IMR-90 (cell line): ENCODE measurements at regions not wholly inside any gene's neighbourhood (a gene's known extent, or its start where the extent isn't known, plus 50 kb on each side); places are given as distances from the start of the nearest gene placed in this dataset.

Experiments used
- ATAC-seq: fragments of 200-7000 bp; cut with Tn5 transposase; 2 replicates; pipeline ENCODE4 v1.9.1; 2020; ENCODE audit warnings: low read depth, mild to moderate bottlenecking, moderate library complexity
- BruUV-seq: library from RNA; stranded (reverse); fragments of 400-500 nt; replicated peaks from 2 replicates; lab custom pipeline; 2021; lab: Mats Ljungman, UMichigan
- CTCF ChIA-PET: fragments of 300-600 bp; formaldehyde crosslinking; extraction: SDS; loops from one replicate; lab custom pipeline; 2021; ENCODE audit warnings: antibody characterized with exemption; lab: Yijun Ruan, JAX
- POLR2A ChIA-PET: fragments of 300-600 bp; sonication (Branson Sonifier 250); formaldehyde crosslinking; loops from one replicate; lab custom pipeline; 2022; ENCODE audit warnings: antibody characterized with exemption; ENCODE audit not compliant: unreplicated experiment; lab: Charles Lee
- DNase-seq: peaks from one replicate; pipeline ENCODE4 v3.0.0; 2013
- H2AFZ ChIP-seq: replicated peaks from 2 replicates; pipeline ENCODE3; 2013; ENCODE audit warnings: low read length, mild to moderate bottlenecking; ENCODE audit not compliant: poor library complexity
- H2AK5ac ChIP-seq: 2 replicates; pipeline ENCODE4 v1.6.1; 2013; ENCODE audit warnings: low read depth, low read length, inconsistent platforms
- H2AK9ac ChIP-seq: replicated peaks from 2 replicates; pipeline ENCODE3; 2013; ENCODE audit warnings: mild to moderate bottlenecking, low read depth, low read length, moderate library complexity; ENCODE audit not compliant: poor library complexity
- H2BK120ac ChIP-seq: 2 replicates; pipeline ENCODE4 v1.6.1; 2013; ENCODE audit warnings: low read depth, low read length, inconsistent platforms
- H2BK15ac ChIP-seq: 3 replicates; pipeline ENCODE4 v1.6.1; 2013; ENCODE audit warnings: low read depth, low read length, inconsistent platforms
- H2BK20ac ChIP-seq: 2 replicates; pipeline ENCODE4 v1.6.1; 2013; ENCODE audit warnings: low read depth, mild to moderate bottlenecking, inconsistent platforms, low read length, moderate library complexity
- H2BK5ac ChIP-seq: 2 replicates; pipeline ENCODE4 v1.6.1; 2013; ENCODE audit warnings: mild to moderate bottlenecking, low read depth, low read length, inconsistent platforms; ENCODE audit not compliant: poor library complexity, severe bottlenecking
- H3K14ac ChIP-seq: replicated peaks from 2 replicates; pipeline ENCODE4 v1.6.1; 2013; ENCODE audit warnings: low read depth, low read length, inconsistent platforms
- H3K18ac ChIP-seq: 2 replicates; pipeline ENCODE4 v1.6.1; 2013; ENCODE audit warnings: low read depth, low read length, control low read depth
- H3K23ac ChIP-seq: 2 replicates; pipeline ENCODE4 v1.6.1; 2013; ENCODE audit warnings: low read depth, low read length, inconsistent platforms
- H3K27ac ChIP-seq: 2 replicates; pipeline ENCODE4 v1.5.1; 2013; ENCODE audit warnings: mild to moderate bottlenecking, control low read depth, low read length; ENCODE audit not compliant: insufficient read depth
- H3K27me3 ChIP-seq: 2 replicates; pipeline ENCODE4 v1.6.1; 2013; ENCODE audit warnings: low read length; ENCODE audit not compliant: control insufficient read depth, insufficient read depth
- H3K36me3 ChIP-seq: 2 replicates; pipeline ENCODE4 v1.6.1; 2013; ENCODE audit warnings: low read length, mixed read lengths; ENCODE audit not compliant: control insufficient read depth, insufficient read depth
- H3K4ac ChIP-seq: 2 replicates; pipeline ENCODE4 v1.6.1; 2013; ENCODE audit warnings: low read depth, low read length, inconsistent platforms
- H3K4me1 ChIP-seq: 2 replicates; pipeline ENCODE4 v1.6.1; 2013; ENCODE audit warnings: low read length, mixed read lengths; ENCODE audit not compliant: control insufficient read depth, insufficient read depth
- H3K4me2 ChIP-seq: 2 replicates; pipeline ENCODE4 v1.6.1; 2013; ENCODE audit warnings: low read depth, mild to moderate bottlenecking, control low read depth, low read length, moderate library complexity
- H3K4me3 ChIP-seq: 2 replicates; pipeline ENCODE4 v1.5.1; 2013; ENCODE audit warnings: low read depth, mild to moderate bottlenecking, control low read depth, low read length, moderate library complexity; ENCODE audit not compliant: insufficient read depth
- H3K56ac ChIP-seq: 2 replicates; pipeline ENCODE4 v1.6.1; 2013; ENCODE audit warnings: low read length, inconsistent platforms; ENCODE audit not compliant: insufficient read depth; ENCODE audit errors: extremely low read depth
- H3K79me1 ChIP-seq, 2 experiments: 2 replicates each; pipeline ENCODE4 v1.6.1; 2013; ENCODE audit warnings: low read length in 2 of 2, inconsistent platforms in 1 of 2, low read depth in 1 of 2
- H3K9ac ChIP-seq: 2 replicates; pipeline ENCODE4 v1.6.1; 2013; ENCODE audit warnings: low read depth, low read length, control low read depth
- H3K9me1 ChIP-seq: 2 replicates; pipeline ENCODE4 v1.6.1; 2013; ENCODE audit warnings: low read length, inconsistent platforms; ENCODE audit not compliant: insufficient read depth
- H3K9me3 ChIP-seq: 2 replicates; pipeline ENCODE4 v1.6.1; 2013; ENCODE audit warnings: low read length; ENCODE audit not compliant: control insufficient read depth, insufficient read depth
- H4K20me1 ChIP-seq: 2 replicates; pipeline ENCODE4 v1.6.1; 2013; ENCODE audit warnings: low read length, inconsistent platforms; ENCODE audit not compliant: insufficient read depth
- H4K5ac ChIP-seq: 2 replicates; pipeline ENCODE4 v1.6.1; 2013; ENCODE audit warnings: mild to moderate bottlenecking, low read depth, low read length, control low read depth
- H4K8ac ChIP-seq, 2 experiments: 2 replicates each; pipeline ENCODE4 v1.6.1; 2013; ENCODE audit warnings: low read depth in 2 of 2, low read length in 2 of 2, control low read depth in 1 of 2, inconsistent platforms in 1 of 2
- H4K91ac ChIP-seq: 2 replicates; pipeline ENCODE4 v1.6.1; 2013; ENCODE audit warnings: low read depth, low read length, inconsistent platforms; ENCODE audit not compliant: insufficient read depth
- BHLHE40 ChIP-seq: fragments of 150-350 bp; IDR thresholded peaks from 2 replicates; pipeline ENCODE4 v1.6.1; 2016; ENCODE audit warnings: mild to moderate bottlenecking, low read depth, low read length
- CHD1 ChIP-seq: IDR thresholded peaks from 2 replicates; pipeline ENCODE4 v1.6.1; 2012; ENCODE audit warnings: low read depth, low read length, improper control_type of control experiment
- ELK1 ChIP-seq: fragments of 150-350 bp; IDR thresholded peaks from 2 replicates; pipeline ENCODE4 v1.6.1; 2016; ENCODE audit warnings: low read depth, mild to moderate bottlenecking, low read length, moderate library complexity, borderline replicate concordance
- FOS ChIP-seq: fragments of 150-350 bp; IDR thresholded peaks from 2 replicates; pipeline ENCODE4 v1.6.1; 2016; ENCODE audit warnings: low read depth, low read length
- MAZ ChIP-seq: IDR thresholded peaks from 2 replicates; pipeline ENCODE4 v1.6.1; 2012; ENCODE audit warnings: low read depth, mild to moderate bottlenecking, low read length, improper control_type of control experiment, moderate library complexity, borderline replicate concordance
- MXI1 ChIP-seq: IDR thresholded peaks from 2 replicates; pipeline ENCODE4 v1.6.1; 2012; ENCODE audit warnings: low read depth, mild to moderate bottlenecking, low read length, moderate library complexity, borderline replicate concordance
- NFE2L2 ChIP-seq: fragments of 150-350 bp; IDR thresholded peaks from 2 replicates; pipeline ENCODE4 v1.6.1; 2016; ENCODE audit warnings: low read depth, mild to moderate bottlenecking, low read length
- POLR2A ChIP-seq: IDR thresholded peaks from 2 replicates; pipeline ENCODE4 v1.6.1; 2012; ENCODE audit warnings: mild to moderate bottlenecking, low read depth, low read length
- RCOR1 ChIP-seq: IDR thresholded peaks from 2 replicates; pipeline ENCODE4 v1.6.1; 2012; ENCODE audit warnings: mild to moderate bottlenecking, low read length, improper control_type of control experiment; ENCODE audit not compliant: insufficient replicate concordance
- RFX5 ChIP-seq: IDR thresholded peaks from 2 replicates; pipeline ENCODE4 v1.8.0; 2012; ENCODE audit warnings: low read depth, mild to moderate bottlenecking, low read length, moderate library complexity
- SMC3 ChIP-seq: fragments of 150-350 bp; IDR thresholded peaks from 2 replicates; pipeline ENCODE4 v1.6.1; 2016; ENCODE audit warnings: low read depth, mild to moderate bottlenecking, antibody characterized with exemption, low read length, moderate library complexity
- USF2 ChIP-seq: fragments of 150-350 bp; IDR thresholded peaks from 2 replicates; pipeline ENCODE4 v1.6.1; 2017; ENCODE audit warnings: mild to moderate bottlenecking, antibody characterized with exemption, low read length, low read depth
- WGBS, 2 experiments: methylation state at CpG; one replicate each; pipeline versions ENCODE4 v1.1.5 to v1.1.7; 2013; ENCODE audit warnings: missing lambda C conversion rate in 2 of 2; ENCODE audit not compliant: insufficient read length in 1 of 2; ENCODE audit errors: extremely low coverage in 2 of 2; 5-methylcytosine and 5-hydroxymethylcytosine counted together
- dilution Hi-C: fragments of 300-500 bp; cut with HindIII; formaldehyde crosslinking; loops from one replicate; pipeline ENCODE4 v1.14.3; 2018; ENCODE audit warnings: low sequenced_read_pairs; ENCODE audit not compliant: unreplicated experiment
- in situ Hi-C: fragments of 300-500 bp; cut with MboI; formaldehyde crosslinking; loops from 3 replicates; pipeline ENCODE4 v1.14.3; 2019; ENCODE audit warnings: low sequenced_read_pairs, inconsistent platforms, mixed read lengths
- intact Hi-C: fragments of 100-400 bp; cut with micrococcal nuclease; formaldehyde crosslinking; loops from 2 replicates; pipeline ENCODE4 v1.10.0; 2022

- H3K56ac ChIP-seq, result no peak overlapping the region
- no peak overlapping the region for H3K4me2 ChIP-seq
- in situ Hi-C loops (no loop called here), intact Hi-C loops (no loop called here), dilution Hi-C loops (no loop called here)
- no peak overlapping the region for H4K5ac ChIP-seq
- no peaks in the 10 kb centered on the region for H4K20me1 ChIP-seq
- no peak overlapping the region for H3K18ac ChIP-seq
- POLR2A ChIA-PET, result no interaction called here
- no peak overlapping the region for H3K4me3 ChIP-seq
- no peak overlapping the region for H2BK5ac ChIP-seq
- H3K14ac ChIP-seq, result no peak overlapping the region
- whole genome bisulfite sequencing, 2 experiments, result no CpG with 5 or more reads among the region's 2 CpGs
- no peak overlapping the region for H4K91ac ChIP-seq
- H2BK20ac ChIP-seq, result no peak overlapping the region
- no peaks in the 10 kb centered on the region for H3K79me1 ChIP-seq
- ATAC-seq (no peak), DNase-seq (no peak)
- H2AK5ac ChIP-seq, result no peak overlapping the region
- no peak overlapping the region for H3K23ac ChIP-seq
- no peaks in the 10 kb centered on the region; the same call in 1 of the 2 replicates for H3K9me3 ChIP-seq
- no peak overlapping the region for H2BK120ac ChIP-seq
- BruUV-seq, result no TSS peak
- no peaks in the 10 kb centered on the region for H3K9me1 ChIP-seq
- H3K4ac ChIP-seq, result no peak overlapping the region
- CTCF ChIA-PET, result no interaction called here
- no peak overlapping the region for H3K27ac ChIP-seq
- H3K36me3 ChIP-seq, result no peaks in the 10 kb centered on the region
- no peak overlapping the region for H2AFZ ChIP-seq
- no peak overlapping the region for H2AK9ac ChIP-seq
- no peak overlapping the region for H3K9ac ChIP-seq
- H4K8ac ChIP-seq, result no peak overlapping the region
- no peaks in the 10 kb centered on the region for H3K27me3 ChIP-seq
- TF ChIP-seq SMC3 (no peak), FOS (no peak), RCOR1 (no peak), BHLHE40 (no peak), MAZ (no peak), RFX5 (no peak), USF2 (no peak), MXI1 (no peak), NFE2L2 (no peak), POLR2A (no peak), CHD1 (no peak), ELK1 (no peak)
- no peak overlapping the region for H2BK15ac ChIP-seq
- H3K4me1 ChIP-seq, result no peaks in the 10 kb centered on the region
Measured at GRCh38 chr6:101203664-101204063, 189.8 kb upstream of the GRIK2 start.
